DMS114 treated with DMSO at 0.1 percent for 48 hours (cell line): ENCODE measurements at regions not wholly inside any gene's neighbourhood (a gene's known extent, or its start where the extent isn't known, plus 50 kb on each side); places are given as distances from the start of the nearest gene placed in this dataset.

Experiments
- DNase-seq: peaks from one replicate; lab custom pipeline; 2025; ENCODE audit not compliant: unreplicated experiment; lab: John Stamatoyannopoulos, UW

DNA sequence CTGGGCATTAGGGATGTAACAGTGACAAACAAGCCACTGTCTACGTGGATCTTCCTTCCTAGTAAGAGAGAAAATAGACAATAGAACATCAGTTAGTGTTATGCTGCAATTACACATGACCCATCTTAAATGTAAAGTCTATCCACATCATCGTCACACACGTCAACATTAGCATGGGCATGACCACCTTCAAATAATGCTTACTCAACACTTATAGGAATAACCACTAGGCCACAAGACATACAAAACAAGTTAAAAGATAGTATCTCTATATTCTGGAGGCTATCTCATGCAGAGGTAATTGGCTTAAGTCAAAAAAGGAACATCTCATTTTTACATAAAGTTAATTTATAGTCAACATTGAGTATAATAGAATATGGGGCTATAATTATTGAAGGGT lies 156.5 kb downstream of the MOXD1 start:
- DNase-seq, result no peak

DNA sequence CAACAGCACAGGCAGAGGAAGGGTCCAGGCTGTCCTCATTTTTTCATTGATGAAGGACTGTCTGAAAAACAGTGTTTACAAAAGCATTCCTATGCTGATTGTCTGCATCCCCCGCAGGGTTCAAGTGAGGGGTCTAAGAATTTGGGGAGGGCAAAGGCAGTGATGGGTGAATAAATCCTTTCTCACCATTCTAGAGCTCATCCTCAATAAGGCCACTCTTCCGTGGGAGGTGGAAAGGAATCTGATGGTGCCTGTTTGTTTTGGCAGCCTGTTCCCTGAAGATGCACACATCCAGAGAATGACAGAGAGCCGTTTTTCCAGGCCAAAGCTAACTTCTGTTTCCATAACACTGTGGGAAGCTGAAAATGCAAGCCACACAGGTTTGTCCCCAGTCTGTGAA lies 164.5 kb downstream of the MOXD1 start:
- DNase-seq, result no peak

DNA sequence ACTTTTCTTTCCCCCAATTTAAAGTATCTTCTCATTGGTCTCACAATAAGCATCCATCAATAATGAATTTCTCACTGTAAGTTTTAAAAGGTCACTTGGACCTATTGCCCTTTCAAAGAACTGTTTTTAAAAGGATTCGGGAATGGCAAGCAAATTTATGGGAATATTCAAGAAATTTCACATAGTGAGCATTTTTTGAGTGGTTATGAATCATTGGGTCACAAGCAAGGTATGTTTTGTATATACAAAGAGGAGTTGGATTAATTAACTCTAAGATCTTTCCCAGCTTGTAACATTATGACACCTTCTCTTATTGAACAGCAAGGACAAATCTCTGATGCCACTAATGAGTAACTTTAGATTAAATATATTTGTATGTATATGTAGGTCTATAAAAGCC lies 165.0 kb downstream of the MOXD1 start:
- no peak for DNase-seq

DNA sequence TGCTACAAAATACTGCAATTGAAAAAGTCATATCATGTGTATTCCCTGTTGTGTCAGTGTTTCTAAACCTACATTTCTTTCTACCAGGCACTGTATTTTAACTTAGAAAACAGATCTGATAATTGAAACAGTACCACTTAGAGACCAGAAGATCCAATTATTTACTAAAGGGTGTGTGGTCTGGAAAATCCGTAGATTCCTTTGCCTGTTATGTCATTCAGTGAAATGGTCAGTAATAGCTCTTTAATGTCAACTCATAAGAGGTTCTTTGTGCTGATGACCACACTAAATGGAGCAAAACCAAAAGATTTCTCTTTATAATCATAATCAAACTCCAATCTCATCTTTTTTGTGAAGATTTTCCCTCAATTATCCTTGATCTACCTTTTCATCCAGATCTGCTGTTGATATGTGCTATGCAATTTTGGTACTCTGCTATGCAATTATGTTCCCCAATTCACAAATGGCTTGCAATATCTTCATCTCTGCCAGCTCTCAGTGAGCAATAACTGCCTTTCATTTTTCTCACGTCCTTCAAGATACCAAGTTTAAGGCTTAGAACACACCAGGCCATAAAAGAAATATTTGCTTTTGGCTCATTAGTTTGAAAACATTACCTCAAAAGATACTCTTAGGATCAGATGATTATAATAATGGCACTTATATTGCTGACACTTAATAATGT lies 165.5 kb downstream of the MOXD1 start:
- no peak for DNase-seq

DNA sequence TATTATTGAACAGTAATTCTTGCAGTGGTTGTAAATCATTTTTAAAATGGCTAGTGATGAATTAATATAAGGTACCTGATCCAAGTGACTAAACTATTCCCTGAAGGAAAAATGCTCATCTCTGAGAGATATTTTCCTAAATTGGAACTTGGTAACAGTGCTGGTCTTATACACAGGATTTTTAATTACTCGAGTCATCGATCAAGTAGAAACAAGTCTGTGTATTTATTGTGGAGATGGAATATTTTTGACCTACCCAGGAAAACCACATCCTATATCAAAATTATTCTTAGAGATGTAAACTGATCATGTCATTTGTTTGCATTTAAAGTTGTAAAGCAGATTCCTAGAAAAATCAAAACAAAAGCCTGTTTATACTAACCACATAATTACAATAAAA lies 166.9 kb downstream of the MOXD1 start:
- DNase-seq, result no peak

DNA sequence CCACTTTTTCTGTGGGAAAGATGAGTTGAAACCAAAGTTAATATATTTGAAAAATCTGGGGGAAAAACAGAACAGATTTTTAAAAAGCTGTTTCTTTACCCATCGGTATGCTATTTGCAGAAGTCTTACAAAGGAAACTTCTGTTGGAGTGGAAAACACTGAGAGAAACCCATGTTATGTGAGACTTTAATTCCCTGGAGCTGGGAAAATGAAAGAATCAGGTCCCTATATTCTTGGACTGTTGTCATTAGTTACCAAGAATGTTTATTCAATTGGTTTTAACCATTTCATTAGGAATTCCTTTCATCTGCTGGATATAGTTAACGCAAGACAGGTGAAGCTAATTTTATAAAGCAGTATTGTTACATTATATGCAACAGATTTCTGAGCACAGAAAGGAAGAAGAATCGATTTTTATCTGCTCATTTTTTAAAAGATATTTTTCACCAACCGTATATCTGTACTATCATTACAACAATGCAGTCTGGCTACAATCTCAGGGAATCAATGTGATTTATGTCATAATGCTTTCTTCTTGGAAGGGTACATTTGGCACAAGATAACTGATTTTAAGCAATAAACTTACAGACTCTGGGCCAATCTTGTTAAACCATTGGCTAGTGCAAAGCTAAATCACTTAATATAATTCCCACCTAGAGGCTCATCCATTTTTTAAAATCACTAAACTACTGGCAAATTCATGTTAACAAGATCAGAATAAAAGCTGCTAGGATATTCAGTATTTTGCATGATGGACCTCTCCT lies 170.0 kb downstream of the MOXD1 start:
- no peak for DNase-seq

DNA sequence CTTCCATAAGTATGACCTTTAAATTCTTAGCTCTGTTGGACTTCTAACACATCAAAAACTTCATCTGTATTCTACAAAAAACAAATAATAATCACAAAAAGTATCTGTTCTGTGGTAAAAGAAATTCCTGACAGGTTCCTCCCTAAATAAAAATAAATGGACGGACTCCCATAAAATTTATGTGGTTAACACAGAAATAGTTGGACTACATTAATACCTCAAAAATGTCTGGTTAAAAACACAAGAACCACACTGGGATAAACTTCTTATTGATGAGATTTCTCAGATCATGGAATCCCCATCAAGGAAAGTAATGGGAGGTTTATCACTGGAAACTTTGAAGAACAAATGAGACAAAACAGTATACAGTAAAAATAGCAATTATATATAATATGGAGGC lies 172.4 kb downstream of the MOXD1 start:
- no peak for DNase-seq

DNA sequence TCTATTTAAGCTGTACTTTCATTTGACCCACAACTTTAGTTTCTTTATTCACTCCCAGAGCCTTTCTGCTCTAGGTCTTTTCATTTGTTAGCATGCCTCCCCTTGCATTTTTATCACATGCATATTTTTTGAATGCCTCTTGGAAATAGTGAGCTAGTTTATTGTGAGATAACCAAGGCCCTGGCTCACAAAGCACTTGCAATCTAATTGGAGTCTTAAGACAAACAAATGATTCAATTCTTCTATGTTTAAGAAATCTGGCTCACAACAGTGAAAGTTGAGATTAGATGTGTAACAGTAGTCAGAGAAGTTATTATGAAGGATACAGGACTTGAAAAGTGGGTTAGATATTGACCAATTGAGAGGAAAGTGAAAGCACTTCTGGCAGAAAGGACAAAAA lies 173.4 kb downstream of the MOXD1 start:
- DNase-seq, result no peak

DNA sequence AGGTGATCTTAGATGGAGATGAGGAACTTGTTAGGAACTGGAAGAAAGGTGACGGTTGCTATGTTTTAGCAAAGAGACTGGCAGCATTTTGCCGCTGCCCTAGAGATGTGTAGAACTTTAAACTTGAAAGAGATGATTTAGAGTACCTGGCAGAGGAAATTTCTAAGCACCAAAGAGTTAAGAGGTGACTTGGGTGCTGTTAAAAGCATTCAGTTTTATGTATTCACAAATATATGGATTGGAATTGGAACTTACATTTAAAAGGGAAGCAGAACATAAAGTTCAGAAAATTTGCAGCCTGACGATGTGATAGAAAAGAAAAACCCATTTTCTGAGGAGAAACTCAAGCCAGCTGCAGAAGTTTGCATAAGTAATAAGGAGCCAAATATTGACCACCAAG lies 176.3 kb downstream of the MOXD1 start:
- DNase-seq, result no peak

DNA sequence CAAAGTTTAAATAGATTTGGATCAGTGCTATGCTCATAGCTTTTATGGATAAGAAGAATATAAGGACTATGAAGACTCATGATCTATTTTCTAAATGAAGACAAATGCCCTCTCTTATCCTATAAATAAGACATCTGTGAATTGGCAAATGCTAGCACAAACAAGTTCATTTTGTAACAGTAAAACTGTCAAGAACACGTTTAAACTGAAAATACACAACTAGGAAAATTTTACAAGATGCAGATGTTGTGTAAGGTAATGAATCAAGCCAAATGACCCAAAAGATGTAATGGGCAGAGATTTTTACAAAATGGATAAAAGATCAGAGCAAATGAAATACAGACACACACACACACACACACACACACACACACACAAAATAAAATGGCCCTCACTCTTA lies 180.5 kb downstream of the MOXD1 start:
- DNase-seq, result no peak

DNA sequence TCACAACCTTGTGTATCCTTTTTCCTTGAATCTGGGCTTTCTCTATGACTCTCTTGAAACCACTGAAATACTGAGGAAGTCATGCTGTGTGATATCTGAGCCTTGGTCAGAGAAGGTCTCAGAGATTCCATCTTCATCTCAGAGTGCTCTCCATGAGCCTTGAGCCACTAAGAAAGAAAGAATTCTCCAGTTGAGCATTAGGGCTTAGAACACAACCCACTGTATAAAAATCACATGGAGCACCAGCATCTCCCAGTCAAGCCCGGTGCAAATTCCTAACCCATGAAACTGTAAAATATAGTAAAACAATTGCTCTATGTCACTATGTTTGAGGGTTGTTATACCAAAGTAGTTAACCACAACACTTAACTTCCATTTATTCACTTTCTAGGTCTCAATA lies 181.4 kb downstream of the MOXD1 start:
- no peak for DNase-seq

DNA sequence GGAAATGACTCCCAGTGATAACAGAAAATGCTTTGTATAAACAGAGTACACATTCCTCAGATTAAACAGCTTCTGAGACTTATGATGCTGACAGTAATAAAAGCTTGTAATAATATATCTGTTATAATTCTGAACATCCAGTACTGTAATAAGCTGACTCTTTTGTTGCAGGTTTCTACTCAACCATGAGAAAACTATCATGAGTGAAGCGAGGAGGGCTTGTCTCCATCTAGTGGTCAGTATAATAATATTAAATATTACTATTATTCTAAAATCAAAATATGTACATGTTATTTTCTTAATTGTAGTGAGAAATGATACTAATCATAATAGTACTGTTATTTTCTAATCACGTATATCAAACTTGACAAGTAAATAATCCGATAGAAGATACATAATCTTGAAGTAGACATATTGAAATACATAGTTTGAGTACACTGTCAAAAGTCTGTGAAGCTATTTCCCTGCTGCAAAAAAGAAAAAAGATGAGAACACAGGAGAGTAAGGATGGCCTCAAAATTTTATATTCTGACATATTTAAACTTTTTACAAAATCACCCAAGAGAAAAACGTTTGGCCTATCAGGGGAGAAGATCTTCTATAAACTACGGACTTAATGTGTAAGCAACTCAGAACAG lies 183.1 kb downstream of the MOXD1 start:
- DNase-seq, result peak; percentile 8

DNA sequence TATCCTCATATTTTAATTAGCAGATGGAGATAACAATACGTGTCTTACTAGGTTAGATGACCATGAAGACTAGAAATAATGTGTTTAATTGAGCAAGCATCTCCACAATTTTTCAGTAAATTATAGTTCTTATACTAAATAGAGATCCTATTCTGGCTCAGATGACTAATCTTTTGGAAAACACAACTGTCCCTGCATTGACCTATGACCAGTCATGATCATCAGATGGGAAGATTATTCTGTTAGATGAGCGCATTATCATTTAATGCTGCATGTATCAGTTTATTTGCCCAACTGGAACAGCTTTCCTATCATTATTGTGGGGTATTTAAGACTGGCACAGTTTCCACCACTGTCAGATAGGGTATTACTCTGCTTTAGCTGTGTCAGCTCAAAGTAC lies 185.5 kb downstream of the MOXD1 start:
- no peak for DNase-seq

DNA sequence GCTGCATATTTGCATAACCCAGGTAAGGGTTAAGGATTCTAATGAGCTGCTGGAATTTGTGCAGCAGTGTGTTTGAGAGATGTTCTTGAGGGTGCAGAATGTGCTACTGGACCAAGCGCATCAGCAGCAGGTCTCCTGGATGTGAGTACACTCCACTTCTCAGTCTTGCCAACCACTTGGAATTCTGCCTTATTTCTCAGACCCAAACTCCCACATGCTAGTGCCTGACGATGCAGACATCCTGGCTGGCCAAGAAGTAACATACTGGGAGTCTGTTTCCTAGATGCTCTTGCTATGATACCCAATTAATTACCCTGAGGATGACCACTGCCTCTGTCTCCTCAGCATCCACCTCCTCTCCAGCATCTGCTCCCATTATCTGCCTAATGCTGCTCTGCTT lies 186.6 kb downstream of the MOXD1 start:
- DNase-seq, result no peak

DNA sequence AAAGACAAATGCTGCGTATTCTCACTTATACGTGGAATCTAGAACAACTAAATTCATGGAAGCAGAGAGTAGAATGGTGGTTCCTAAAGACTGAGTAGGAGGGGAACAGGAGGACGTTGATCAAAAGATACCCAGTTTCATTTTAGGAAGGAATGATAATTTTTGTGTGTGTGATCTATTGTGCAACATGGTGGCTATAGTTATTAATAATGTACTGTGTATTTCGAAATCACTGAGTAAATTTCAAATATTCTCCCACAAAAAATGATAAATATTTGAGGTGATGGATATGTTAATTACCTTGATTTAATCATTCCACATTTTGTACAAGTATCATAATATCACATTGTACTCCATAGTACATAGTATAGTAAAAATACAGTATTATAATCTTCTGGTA lies 187.5 kb downstream of the MOXD1 start:
- DNase-seq, result no peak

DNA sequence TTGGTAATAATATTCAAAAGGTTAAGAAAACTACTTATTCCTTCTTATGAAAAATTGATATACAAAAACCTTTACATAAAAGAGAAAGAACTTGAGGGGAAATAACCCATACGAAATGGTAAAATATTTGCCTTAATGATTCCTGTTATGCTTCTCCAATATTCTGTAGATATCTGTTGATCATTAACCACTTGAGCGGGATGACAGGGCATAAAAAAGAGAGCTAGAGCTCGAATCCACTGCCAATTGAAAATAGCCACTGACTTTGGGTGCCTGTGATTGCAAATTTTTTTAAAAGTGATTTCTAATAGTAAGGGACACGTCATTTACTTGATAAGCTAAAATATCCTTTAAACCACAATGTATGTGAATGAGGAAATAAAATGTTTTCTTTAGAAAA lies 188.1 kb downstream of the MOXD1 start:
- DNase-seq, result no peak

DNA sequence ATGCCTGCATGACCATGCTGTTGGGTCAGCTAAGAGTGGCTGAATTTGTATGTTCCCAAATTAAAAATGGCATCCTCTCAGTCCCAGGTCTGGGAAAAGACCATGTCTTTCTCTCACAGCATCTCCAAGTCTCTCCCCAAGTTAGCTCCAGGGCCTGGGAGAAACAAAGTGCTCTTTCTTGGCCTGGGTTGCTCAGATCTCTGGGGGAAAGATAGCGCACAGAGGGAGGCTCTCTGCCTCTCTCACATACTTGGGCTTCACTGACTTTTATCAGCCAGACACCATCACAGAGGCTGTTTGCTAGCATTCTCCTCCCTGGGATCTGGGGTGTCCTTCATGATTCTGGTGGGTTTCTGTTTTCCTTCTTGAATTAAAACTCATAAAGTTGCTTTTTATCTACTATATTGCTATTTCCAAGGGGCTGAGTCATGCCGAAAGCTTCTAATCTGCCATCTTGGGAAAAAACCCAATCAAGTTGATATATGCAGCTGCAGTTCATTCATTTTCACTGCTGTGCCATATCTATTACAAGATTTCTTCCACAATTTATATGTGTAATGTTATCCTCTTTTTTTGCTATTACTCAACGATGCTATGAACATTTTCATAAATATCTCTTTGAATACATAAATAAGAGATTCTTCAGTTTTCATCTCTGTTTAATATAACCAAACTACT lies 190.2 kb downstream of the MOXD1 start:
- DNase-seq, result no peak

DNA sequence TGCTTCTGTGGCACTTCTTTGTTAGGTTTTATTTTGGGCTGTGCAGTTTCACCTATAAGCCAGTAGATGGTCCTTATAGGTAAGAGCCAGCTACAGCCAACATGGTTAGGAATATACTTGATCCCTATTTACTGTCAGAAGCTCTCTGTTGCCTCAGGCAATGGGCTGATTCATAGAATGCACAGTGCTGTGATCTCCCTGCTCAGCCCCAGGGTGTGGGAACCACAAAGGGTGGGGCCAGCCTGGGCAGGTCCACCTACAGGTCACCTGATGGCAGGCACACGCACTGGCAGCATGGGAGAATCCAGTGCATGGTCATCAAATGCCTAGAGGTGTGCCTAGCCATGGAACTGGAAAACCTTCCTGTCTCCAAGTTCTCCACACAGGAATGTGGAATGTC lies 191.9 kb downstream of the MOXD1 start:
- no peak for DNase-seq

DNA sequence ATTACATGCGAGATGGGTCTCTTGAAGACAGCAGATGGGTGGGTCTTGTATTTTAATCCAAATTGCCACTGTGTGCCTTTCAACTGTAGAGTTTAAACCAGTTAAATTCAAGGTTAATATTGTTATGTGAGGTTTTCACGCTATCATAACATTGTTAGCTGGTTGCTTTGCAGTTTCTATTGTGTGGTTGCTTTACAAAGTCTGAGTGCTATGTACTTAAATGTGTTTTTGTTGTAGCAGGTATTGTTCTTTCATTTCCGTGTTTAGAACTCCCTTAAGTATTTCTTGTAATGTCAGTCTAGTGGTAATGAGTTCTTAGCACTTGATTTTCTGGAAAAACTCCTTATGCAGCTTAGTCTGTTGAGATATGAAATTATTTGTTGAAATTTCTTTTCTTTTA lies 193.3 kb downstream of the MOXD1 start:
- no peak for DNase-seq

DNA sequence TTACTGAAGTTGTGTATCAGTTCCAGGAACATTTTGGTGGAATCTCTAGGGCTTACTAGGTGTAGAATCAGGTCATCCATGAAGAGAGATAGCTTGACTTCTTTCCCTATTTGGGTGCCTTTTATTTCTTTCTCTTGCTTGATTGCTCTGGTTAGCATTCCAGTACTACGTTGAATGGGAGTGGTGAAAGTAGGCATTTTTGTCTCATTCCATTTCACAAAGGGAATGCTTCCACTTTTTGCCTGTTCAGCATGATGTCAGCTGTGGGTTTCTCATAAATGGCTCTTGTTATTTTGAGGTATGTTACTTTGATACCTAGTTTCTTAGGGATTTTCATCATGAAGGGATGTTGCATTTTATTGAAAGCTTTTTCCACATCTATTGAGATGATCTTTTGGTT lies 195.3 kb downstream of the MOXD1 start:
- DNase-seq, result no peak

DNA sequence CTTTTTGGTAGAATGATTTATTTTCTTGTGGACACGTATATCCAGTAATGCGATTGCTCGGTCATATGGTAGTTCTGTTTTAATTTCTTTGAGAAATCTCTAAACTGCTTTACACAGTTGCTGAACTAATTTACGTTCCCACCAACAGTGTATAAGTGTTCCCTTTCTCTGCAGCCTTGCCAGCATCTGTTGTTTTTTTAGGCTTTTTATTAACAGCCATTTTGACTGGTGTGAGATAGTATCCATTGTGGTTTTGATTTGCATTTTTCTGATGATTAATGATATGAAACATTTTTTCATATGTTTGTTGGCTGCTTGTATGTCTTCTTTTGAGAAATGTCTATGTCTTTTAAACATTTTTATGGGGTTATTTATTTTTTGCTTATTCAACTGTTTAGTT lies 196.7 kb downstream of the MOXD1 start:
- no peak for DNase-seq

DNA sequence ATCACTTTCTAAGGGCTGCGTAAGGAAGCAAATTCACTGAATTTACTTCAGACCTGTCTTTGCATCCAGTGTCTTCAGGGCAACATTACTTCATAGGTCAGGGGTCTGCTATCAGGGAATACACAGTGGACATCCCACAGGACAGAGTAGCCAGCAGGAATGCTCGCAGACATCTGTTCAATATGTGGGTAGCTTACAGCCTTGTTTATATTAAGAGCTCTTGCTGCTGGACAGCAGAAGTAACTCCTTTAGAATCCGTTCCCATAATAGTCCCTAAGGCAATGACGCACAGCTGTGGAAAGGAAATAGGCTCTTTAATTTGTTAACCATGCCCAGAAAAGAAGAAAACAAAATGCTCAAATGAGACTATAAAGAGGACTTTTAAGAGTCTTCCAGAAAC lies 198.7 kb downstream of the MOXD1 start:
- DNase-seq, result no peak
